IPS DF 6.9 (cell line): ENCODE measurements at regions not wholly inside any gene's neighbourhood (a gene's known extent, or its start where the extent isn't known, plus 50 kb on each side); places are given as distances from the start of the nearest gene placed in this dataset.

Source experiments
- DNase-seq: peaks from one replicate; pipeline ENCODE4 v3.0.0-alpha.2; 2013; ENCODE audit warnings: low read depth, low spot score
- H3K27ac ChIP-seq: one replicate; pipeline ENCODE4 v1.5.1; 2013; ENCODE audit warnings: low read length, control low read depth
- H3K27me3 ChIP-seq: 2 replicates; pipeline ENCODE4 v1.6.1; 2013; ENCODE audit warnings: mild to moderate bottlenecking, low read length; ENCODE audit not compliant: control insufficient read depth, insufficient read depth
- H3K36me3 ChIP-seq: 2 replicates; pipeline ENCODE4 v1.6.1; 2013; ENCODE audit warnings: low read length; ENCODE audit not compliant: control insufficient read depth, insufficient read depth
- H3K4me1 ChIP-seq: 2 replicates; pipeline ENCODE4 v1.6.1; 2013; ENCODE audit warnings: low read length; ENCODE audit not compliant: control insufficient read depth, insufficient read depth
- H3K4me3 ChIP-seq: 2 replicates; pipeline ENCODE4 v1.5.1; 2013; ENCODE audit warnings: mild to moderate bottlenecking, low read length
- H3K9me3 ChIP-seq: 2 replicates; pipeline ENCODE4 v1.6.1; 2013; ENCODE audit warnings: low read length, inconsistent platforms; ENCODE audit not compliant: control insufficient read depth, insufficient read depth
- WGBS: extraction: QIAGEN DNeasy Blood & Tissue Kit; methylation state at CpG from one replicate; pipeline ENCODE4 v1.1.7; 2013; ENCODE audit warnings: mixed read lengths, missing lambda C conversion rate; ENCODE audit not compliant: insufficient read length, insufficient coverage; 5-methylcytosine and 5-hydroxymethylcytosine counted together

- no peak overlapping the region for H3K4me3 ChIP-seq
- H3K27ac ChIP-seq = no peak overlapping the region
- no CpG with 5 or more reads among the region's 6 CpGs for WGBS
- no peaks in the 10 kb centered on the region for H3K27me3 ChIP-seq
- H3K4me1 ChIP-seq = no peaks in the 10 kb centered on the region
- no peak for DNase-seq
- H3K9me3 ChIP-seq = no peaks in the 10 kb centered on the region
- H3K36me3 ChIP-seq = no peaks in the 10 kb centered on the region
These were observed 537.4 kb downstream of the MN1 start for GRCh38 chr22:27264184-27264583.

- Histone ChIP-seq H3K4me1 (no peaks in the 10 kb centered on the region), H3K36me3 (no peaks in the 10 kb centered on the region), H3K27me3 (no peaks in the 10 kb centered on the region), H3K4me3 (no peak overlapping the region), H3K9me3 (no peaks in the 10 kb centered on the region), H3K27ac (no peak overlapping the region)
- no peak for DNase-seq
- no CpG with 5 or more reads among the region's 7 CpGs for WGBS
These were observed 534.4 kb downstream of the MN1 start for GRCh38 chr22:27267145-27267544.

GRCh38 chr22:27269751-27270543 is 531.6 kb downstream of the MN1 start:
- Histone ChIP-seq H3K4me1 (no peaks in the 10 kb centered on the region), H3K4me3 (no peak overlapping the region), H3K36me3 (no peaks in the 10 kb centered on the region), H3K9me3 (no peaks in the 10 kb centered on the region), H3K27ac (no peak overlapping the region), H3K27me3 (no peaks in the 10 kb centered on the region)
- no peak for DNase-seq
- WGBS = no CpG with 5 or more reads among the region's 5 CpGs

GRCh38 chr22:27270818-27271510 is 530.6 kb downstream of the MN1 start:
- Histone ChIP-seq H3K4me3 (no peak overlapping the region), H3K27ac (no peak overlapping the region), H3K27me3 (no peaks in the 10 kb centered on the region), H3K36me3 (no peaks in the 10 kb centered on the region), H3K4me1 (no peaks in the 10 kb centered on the region), H3K9me3 (no peaks in the 10 kb centered on the region)
- no CpG with 5 or more reads among the region's 18 CpGs for WGBS
- no peak for DNase-seq

- H3K36me3 ChIP-seq = no peaks in the 10 kb centered on the region
- no peak overlapping the region for H3K27ac ChIP-seq
- DNase-seq = no peak
- H3K27me3 ChIP-seq = no peaks in the 10 kb centered on the region
- no peak overlapping the region for H3K4me3 ChIP-seq
- H3K4me1 ChIP-seq = no peaks in the 10 kb centered on the region
- WGBS = no CpG with 5 or more reads among the region's 8 CpGs
- no peaks in the 10 kb centered on the region for H3K9me3 ChIP-seq
These were observed 528.1 kb downstream of the MN1 start for GRCh38 chr22:27273436-27273835.

- WGBS = no CpG with 5 or more reads among the region's 10 CpGs
- H3K9me3 ChIP-seq = no peaks in the 10 kb centered on the region
- no peaks in the 10 kb centered on the region for H3K36me3 ChIP-seq
- no peaks in the 10 kb centered on the region for H3K27me3 ChIP-seq
- no peak for DNase-seq
- no peak overlapping the region for H3K4me3 ChIP-seq
- H3K4me1 ChIP-seq = no peaks in the 10 kb centered on the region
- H3K27ac ChIP-seq = no peak overlapping the region
These were observed 527.7 kb downstream of the MN1 start for GRCh38 chr22:27273853-27274252.

GRCh38 chr22:27274770-27275449 is 526.6 kb downstream of the MN1 start:
- no peak overlapping the region for H3K4me3 ChIP-seq
- no peaks in the 10 kb centered on the region for H3K9me3 ChIP-seq
- no CpG with 5 or more reads among the region's 4 CpGs for WGBS
- no peaks in the 10 kb centered on the region for H3K4me1 ChIP-seq
- no peaks in the 10 kb centered on the region for H3K36me3 ChIP-seq
- no peak overlapping the region for H3K27ac ChIP-seq
- no peak for DNase-seq
- H3K27me3 ChIP-seq = no peaks in the 10 kb centered on the region

DNA sequence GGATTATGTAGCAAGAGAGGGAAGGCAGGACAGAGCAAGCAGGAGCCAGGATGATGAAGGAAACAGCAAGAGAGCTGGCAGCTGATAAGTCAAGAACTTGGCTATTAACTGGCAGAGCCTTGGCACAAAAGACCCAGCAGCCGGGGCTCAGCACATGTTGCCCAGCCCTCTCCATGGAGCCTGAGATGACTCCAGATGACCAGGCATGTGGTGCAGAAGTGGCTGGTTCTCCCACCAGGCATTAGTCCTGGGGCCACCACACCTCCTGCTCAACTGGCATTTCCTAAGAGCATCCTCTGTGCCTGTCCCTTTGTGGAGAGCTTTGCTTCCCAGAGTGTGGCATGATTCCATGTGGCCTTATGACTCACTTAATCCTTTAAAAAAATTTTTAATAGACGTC is 522.6 kb downstream of the MN1 start:
- no peak overlapping the region for H3K27ac ChIP-seq
- DNase-seq = no peak
- no peaks in the 10 kb centered on the region for H3K36me3 ChIP-seq
- H3K4me1 ChIP-seq = no peaks in the 10 kb centered on the region
- H3K27me3 ChIP-seq = no peaks in the 10 kb centered on the region
- H3K9me3 ChIP-seq = no peaks in the 10 kb centered on the region
- no peak overlapping the region for H3K4me3 ChIP-seq
- no CpG with 5 or more reads among the region's 2 CpGs for WGBS

DNA sequence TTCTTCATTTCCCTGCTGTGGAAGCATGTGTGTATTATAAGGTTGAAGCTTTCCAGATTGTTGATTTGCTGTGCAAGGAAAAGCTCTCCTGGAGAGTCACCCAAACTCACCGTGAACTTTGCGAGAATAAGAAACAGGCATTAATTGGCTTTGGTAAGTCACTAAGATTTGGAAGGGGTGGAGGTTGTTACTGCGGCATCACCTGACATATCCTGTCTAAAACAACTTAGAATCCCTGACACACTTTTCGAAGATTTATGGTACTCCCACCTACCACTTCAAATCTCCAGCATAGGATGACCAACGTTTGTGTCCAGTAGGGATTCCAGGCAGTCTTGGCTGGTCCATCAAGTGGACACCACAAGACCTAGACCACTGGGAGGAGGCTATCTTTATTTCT is 518.3 kb downstream of the MN1 start:
- H3K27me3 ChIP-seq = no peaks in the 10 kb centered on the region
- no CpG with 5 or more reads among the region's 5 CpGs for WGBS
- H3K36me3 ChIP-seq = no peaks in the 10 kb centered on the region

GRCh38 chr22:27283714-27284113 is 517.8 kb downstream of the MN1 start:
- Histone ChIP-seq H3K27ac (no peak overlapping the region), H3K9me3 (no peaks in the 10 kb centered on the region), H3K4me3 (no peak overlapping the region), H3K36me3 (no peaks in the 10 kb centered on the region), H3K27me3 (no peaks in the 10 kb centered on the region), H3K4me1 (no peaks in the 10 kb centered on the region)
- no peak for DNase-seq
- WGBS = no CpG with 5 or more reads among the region's 6 CpGs

More for the DNA sequence above, 518.3 kb downstream of the MN1 start:
- no peak overlapping the region for H3K27ac ChIP-seq
- no peaks in the 10 kb centered on the region for H3K4me1 ChIP-seq
- H3K9me3 ChIP-seq = no peaks in the 10 kb centered on the region
- no peak overlapping the region for H3K4me3 ChIP-seq
- DNase-seq = no peak
